Neural cell (in vitro differentiated cells): ENCODE measurements at regions not wholly inside any gene's neighbourhood (a gene's known extent, or its start where the extent isn't known, plus 50 kb on each side); places are given as distances from the start of the nearest gene placed in this dataset.

Experiments
- CTCF ChIP-seq: fragments of 450-650 bp; IDR thresholded peaks from 2 replicates; pipeline ENCODE4 v1.5.1; 2014; ENCODE audit warnings: antibody characterized with exemption, mild to moderate bottlenecking, moderate library complexity; ENCODE audit not compliant: poor library complexity, severe bottlenecking
- EP300 ChIP-seq: fragments of 450-650 bp; conservative IDR thresholded peaks from 2 replicates; pipeline ENCODE4 v1.6.1; 2014; ENCODE audit warnings: antibody characterized with exemption, mild to moderate bottlenecking, moderate library complexity; ENCODE audit not compliant: poor library complexity, severe bottlenecking
- EZH2 ChIP-seq: fragments of 200-600, 300-800 bp; shearing (Covaris generic), sonication (generic); IDR thresholded peaks from 2 replicates; pipeline ENCODE4 v1.6.1; 2014; ENCODE audit warnings: antibody characterized with exemption, low read length, borderline replicate concordance, mild to moderate bottlenecking; ENCODE audit not compliant: insufficient read depth, poor library complexity, severe bottlenecking
- MXI1 ChIP-seq: fragments of 450-650 bp; conservative IDR thresholded peaks from 2 replicates; pipeline ENCODE4 v1.6.1; 2014; ENCODE audit warnings: antibody characterized with exemption, mild to moderate bottlenecking; ENCODE audit not compliant: poor library complexity, severe bottlenecking
- POLR2AphosphoS5 ChIP-seq: IDR thresholded peaks from 2 replicates; pipeline ENCODE4 v1.6.1; 2012
- RAD21 ChIP-seq: fragments of 450-650 bp; conservative IDR thresholded peaks from 2 replicates; pipeline ENCODE4 v1.6.1; 2014; ENCODE audit warnings: antibody characterized with exemption, mild to moderate bottlenecking, moderate library complexity
- SMC3 ChIP-seq: fragments of 450-650 bp; conservative IDR thresholded peaks from 2 replicates; pipeline ENCODE4 v1.6.1; 2014; ENCODE audit warnings: antibody characterized with exemption, mild to moderate bottlenecking, moderate library complexity; ENCODE audit not compliant: poor library complexity
- TAF1 ChIP-seq: IDR thresholded peaks from 2 replicates; pipeline ENCODE4 v1.6.1; 2012; ENCODE audit warnings: low read depth
- TF ChIP-seq, protein P1 (sequence below): IDR thresholded peaks from 2 replicates; pipeline ENCODE4 v1.6.1; 2012; ENCODE audit warnings: borderline replicate concordance

DNA sequence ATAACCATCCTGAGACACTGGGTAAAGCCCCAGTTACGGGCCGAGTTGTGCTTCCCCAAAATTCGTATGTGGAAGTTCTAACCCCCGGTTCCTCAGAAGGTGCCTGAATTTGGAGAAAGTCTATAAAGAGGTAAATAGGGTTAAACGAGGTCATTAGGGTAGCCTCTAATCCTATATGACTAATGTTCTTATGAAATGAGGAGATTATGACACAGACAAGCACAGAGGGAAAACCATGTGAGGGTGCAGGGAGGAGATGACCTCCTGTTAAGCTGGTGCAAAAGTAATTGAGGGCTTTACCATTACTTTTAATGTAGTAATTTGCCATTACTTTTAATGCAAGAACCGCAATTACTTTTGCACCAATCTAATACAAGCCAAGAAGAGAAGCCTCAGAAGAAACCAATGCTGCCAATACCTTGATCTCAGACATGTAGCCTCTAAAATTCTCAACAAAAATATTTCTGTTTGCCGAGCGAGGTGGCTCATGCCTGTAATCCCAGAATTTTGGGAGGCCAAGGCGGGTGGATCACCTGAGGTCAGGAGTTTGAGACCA, 260.8 kb downstream of the GPATCH2 start:
- TF ChIP-seq CTCF (no peak), EP300 (no peak), RAD21 (no peak), POLR2AphosphoS5 (no peak), EZH2 (no peak), SMC3 (no peak), MXI1 (no peak), TAF1 (no peak)
- TF ChIP-seq, protein P1, sequence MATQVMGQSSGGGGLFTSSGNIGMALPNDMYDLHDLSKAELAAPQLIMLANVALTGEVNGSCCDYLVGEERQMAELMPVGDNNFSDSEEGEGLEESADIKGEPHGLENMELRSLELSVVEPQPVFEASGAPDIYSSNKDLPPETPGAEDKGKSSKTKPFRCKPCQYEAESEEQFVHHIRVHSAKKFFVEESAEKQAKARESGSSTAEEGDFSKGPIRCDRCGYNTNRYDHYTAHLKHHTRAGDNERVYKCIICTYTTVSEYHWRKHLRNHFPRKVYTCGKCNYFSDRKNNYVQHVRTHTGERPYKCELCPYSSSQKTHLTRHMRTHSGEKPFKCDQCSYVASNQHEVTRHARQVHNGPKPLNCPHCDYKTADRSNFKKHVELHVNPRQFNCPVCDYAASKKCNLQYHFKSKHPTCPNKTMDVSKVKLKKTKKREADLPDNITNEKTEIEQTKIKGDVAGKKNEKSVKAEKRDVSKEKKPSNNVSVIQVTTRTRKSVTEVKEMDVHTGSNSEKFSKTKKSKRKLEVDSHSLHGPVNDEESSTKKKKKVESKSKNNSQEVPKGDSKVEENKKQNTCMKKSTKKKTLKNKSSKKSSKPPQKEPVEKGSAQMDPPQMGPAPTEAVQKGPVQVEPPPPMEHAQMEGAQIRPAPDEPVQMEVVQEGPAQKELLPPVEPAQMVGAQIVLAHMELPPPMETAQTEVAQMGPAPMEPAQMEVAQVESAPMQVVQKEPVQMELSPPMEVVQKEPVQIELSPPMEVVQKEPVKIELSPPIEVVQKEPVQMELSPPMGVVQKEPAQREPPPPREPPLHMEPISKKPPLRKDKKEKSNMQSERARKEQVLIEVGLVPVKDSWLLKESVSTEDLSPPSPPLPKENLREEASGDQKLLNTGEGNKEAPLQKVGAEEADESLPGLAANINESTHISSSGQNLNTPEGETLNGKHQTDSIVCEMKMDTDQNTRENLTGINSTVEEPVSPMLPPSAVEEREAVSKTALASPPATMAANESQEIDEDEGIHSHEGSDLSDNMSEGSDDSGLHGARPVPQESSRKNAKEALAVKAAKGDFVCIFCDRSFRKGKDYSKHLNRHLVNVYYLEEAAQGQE = no peak
